ENCODE measurements at regions not wholly inside any gene's neighbourhood (a gene's known extent, or its start where the extent isn't known, plus 50 kb on each side); places are given as distances from the start of the nearest gene placed in this dataset.

- Histone ChIP-seq H3K9me3 (ENCODE audit: control insufficient read depth, insufficient read depth, low read depth, low read length) (no peaks in the 10 kb centered on the region), H3K27me3 (ENCODE audit: control insufficient read depth, insufficient read depth, low read length) (no peaks in the 10 kb centered on the region), H3K27ac (ENCODE audit: insufficient read depth, low read length) (no peak overlapping the region), H3K79me2 (ENCODE audit: control insufficient read depth, insufficient read depth, low read length) (no peaks in the 10 kb centered on the region), H3K36me3 (ENCODE audit: control insufficient read depth, insufficient read depth, low read length) (no peaks in the 10 kb centered on the region), H3K9ac (ENCODE audit: insufficient read depth, low read length) (no peak overlapping the region), H3K4me2 (ENCODE audit: extremely low read depth, insufficient read depth, low read length) (no peak overlapping the region), H2AFZ (ENCODE audit: low read length) (no peak overlapping the region), H4K20me1 (ENCODE audit: control insufficient read depth, extremely low read depth, insufficient read depth, low read length) (no peaks in the 10 kb centered on the region), H3K4me3 (replicated peaks in 1 of 4; ENCODE audit: control extremely low read depth in 1 of 4, insufficient read depth in 1 of 4, low read depth in 3 of 4, low read length in 4 of 4) (no peak overlapping the region), H3K4me1 (ENCODE audit: control insufficient read depth, extremely low read depth, insufficient read depth, low read length) (no peaks in the 10 kb centered on the region)
- no peak for DNase-seq (ENCODE audit: low read depth in 2 of 2)
- TF ChIP-seq CTCF (conservative IDR thresholded peaks at IDR 0.05 in 1 of 2, IDR thresholded peaks at IDR 0.05 in 1 of 2; ENCODE audit: low read depth in 1 of 2, low read length in 2 of 2) (no peak), EZH2 (IDR thresholded peaks at IDR 0.05; ENCODE audit: low read length, missing control alignments) (no peak)
Measured at GRCh38 chr4:43586813-43587212, 694.3 kb downstream of the GRXCR1 start.

GRCh38 chr4:43587758-43588157 is 695.2 kb downstream of the GRXCR1 start:
- Histone ChIP-seq H3K9ac (ENCODE audit: insufficient read depth, low read length) (no peak overlapping the region), H3K27me3 (ENCODE audit: control insufficient read depth, insufficient read depth, low read length) (no peaks in the 10 kb centered on the region), H3K4me1 (ENCODE audit: control insufficient read depth, extremely low read depth, insufficient read depth, low read length) (no peaks in the 10 kb centered on the region), H3K4me3 (replicated peaks in 1 of 4; ENCODE audit: control extremely low read depth in 1 of 4, insufficient read depth in 1 of 4, low read depth in 3 of 4, low read length in 4 of 4) (no peak overlapping the region), H3K79me2 (ENCODE audit: control insufficient read depth, insufficient read depth, low read length) (no peaks in the 10 kb centered on the region), H3K27ac (ENCODE audit: insufficient read depth, low read length) (no peak overlapping the region), H3K9me3 (ENCODE audit: control insufficient read depth, insufficient read depth, low read depth, low read length) (no peaks in the 10 kb centered on the region), H2AFZ (ENCODE audit: low read length) (no peak overlapping the region), H3K36me3 (ENCODE audit: control insufficient read depth, insufficient read depth, low read length) (no peaks in the 10 kb centered on the region), H4K20me1 (ENCODE audit: control insufficient read depth, extremely low read depth, insufficient read depth, low read length) (no peaks in the 10 kb centered on the region), H3K4me2 (ENCODE audit: extremely low read depth, insufficient read depth, low read length) (no peak overlapping the region)
- no peak for TF ChIP-seq EZH2 (IDR thresholded peaks at IDR 0.05; ENCODE audit: low read length, missing control alignments)
- no peak for TF ChIP-seq CTCF (conservative IDR thresholded peaks at IDR 0.05 in 1 of 2, IDR thresholded peaks at IDR 0.05 in 1 of 2; ENCODE audit: low read depth in 1 of 2, low read length in 2 of 2)
- peak in 1 of 2 donors; percentile 50 for DNase-seq (ENCODE audit: low read depth in 2 of 2)

GRCh38 chr4:43607400-43607799 is 714.9 kb downstream of the GRXCR1 start:
- H3K9me3 ChIP-seq (ENCODE audit: control insufficient read depth, insufficient read depth, low read depth, low read length): no peaks in the 10 kb centered on the region
- H3K4me1 ChIP-seq (ENCODE audit: control insufficient read depth, extremely low read depth, insufficient read depth, low read length): no peaks in the 10 kb centered on the region
- no peak overlapping the region for H3K9ac ChIP-seq (ENCODE audit: insufficient read depth, low read length)
- no peaks in the 10 kb centered on the region for H3K79me2 ChIP-seq (ENCODE audit: control insufficient read depth, insufficient read depth, low read length)
- no peak overlapping the region for H3K27ac ChIP-seq (ENCODE audit: insufficient read depth, low read length)
- no peak overlapping the region for H2AFZ ChIP-seq (ENCODE audit: low read length)
- H3K4me2 ChIP-seq (ENCODE audit: extremely low read depth, insufficient read depth, low read length): no peak overlapping the region
- no peak for TF ChIP-seq CTCF (conservative IDR thresholded peaks at IDR 0.05 in 1 of 2, IDR thresholded peaks at IDR 0.05 in 1 of 2; ENCODE audit: low read depth in 1 of 2, low read length in 2 of 2)
- no peak for TF ChIP-seq EZH2 (IDR thresholded peaks at IDR 0.05; ENCODE audit: low read length, missing control alignments)
- DNase-seq (ENCODE audit: low read depth in 2 of 2): no peak
- H3K4me3 ChIP-seq (replicated peaks in 1 of 4; ENCODE audit: control extremely low read depth in 1 of 4, insufficient read depth in 1 of 4, low read depth in 3 of 4, low read length in 4 of 4): no peak overlapping the region
- H4K20me1 ChIP-seq (ENCODE audit: control insufficient read depth, extremely low read depth, insufficient read depth, low read length): no peaks in the 10 kb centered on the region
- no peaks in the 10 kb centered on the region for H3K27me3 ChIP-seq (ENCODE audit: control insufficient read depth, insufficient read depth, low read length)
- H3K36me3 ChIP-seq (ENCODE audit: control insufficient read depth, insufficient read depth, low read length): no peaks in the 10 kb centered on the region
